DOHH2 (cell line): ENCODE measurements at regions not wholly inside any gene's neighbourhood (a gene's known extent, or its start where the extent isn't known, plus 50 kb on each side); places are given as distances from the start of the nearest gene placed in this dataset.

Source experiments
- EZH2phosphoT487 ChIP-seq: fragments of 200-600 bp; sonication (generic); IDR thresholded peaks from 2 replicates; pipeline ENCODE4 v1.6.1; 2017; ENCODE audit warnings: borderline replicate concordance, mild to moderate bottlenecking, antibody characterized with exemption, low read length, moderate library complexity, mixed read lengths
- TF ChIP-seq, protein P1 (sequence below): fragments of 200-600 bp; sonication (generic); IDR thresholded peaks from one replicate; pipeline ENCODE4 v1.5.1; 2014; ENCODE audit warnings: antibody characterized with exemption, mild to moderate bottlenecking, low read depth, low read length; ENCODE audit not compliant: poor library complexity, severe bottlenecking

DNA sequence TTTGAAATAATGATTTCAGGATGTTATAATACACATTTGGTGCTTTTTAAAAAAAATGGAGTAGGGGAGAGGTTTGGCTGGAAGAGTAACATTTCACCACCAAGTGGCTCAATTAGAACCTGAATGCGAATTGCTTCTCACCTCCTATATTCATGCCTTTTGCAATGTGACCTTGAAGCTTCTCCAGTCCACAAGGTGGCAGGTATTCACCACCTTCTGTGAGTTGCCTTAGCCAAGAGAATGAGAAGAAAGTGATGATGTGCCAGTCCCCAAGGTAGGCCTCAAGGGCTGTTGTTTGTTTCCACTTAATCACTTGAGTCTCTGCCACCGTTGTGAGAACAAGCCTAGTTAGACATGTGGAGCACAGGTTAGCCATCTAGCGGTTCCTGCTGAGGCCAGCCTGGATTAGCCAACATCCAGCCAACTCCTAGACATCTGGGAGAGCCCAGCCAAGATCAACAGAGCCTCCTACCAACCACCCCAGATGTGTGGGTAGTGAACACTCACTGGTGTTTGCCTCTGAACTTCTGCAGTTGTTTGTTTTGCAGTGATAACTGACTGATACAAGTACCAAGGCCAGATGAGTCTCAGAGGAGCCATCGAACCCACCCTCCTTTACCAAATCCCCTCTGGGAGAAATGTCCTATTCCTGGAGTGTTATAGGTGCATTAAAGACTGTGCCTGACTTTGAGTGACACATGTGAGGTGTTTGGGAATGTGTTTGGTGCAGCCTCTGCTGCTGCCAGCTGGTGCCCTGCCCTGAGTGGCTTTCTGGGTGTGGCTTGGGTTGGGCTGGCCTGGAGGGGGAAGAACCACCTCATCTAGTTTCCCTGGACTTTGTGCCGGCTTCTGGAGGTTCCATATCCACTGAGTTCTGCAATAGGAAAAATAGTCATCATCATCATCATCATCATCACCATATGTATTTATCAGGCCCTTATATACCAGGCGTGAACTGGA is 132.5 kb upstream of the RFLNA start:
- TF ChIP-seq, protein P1, sequence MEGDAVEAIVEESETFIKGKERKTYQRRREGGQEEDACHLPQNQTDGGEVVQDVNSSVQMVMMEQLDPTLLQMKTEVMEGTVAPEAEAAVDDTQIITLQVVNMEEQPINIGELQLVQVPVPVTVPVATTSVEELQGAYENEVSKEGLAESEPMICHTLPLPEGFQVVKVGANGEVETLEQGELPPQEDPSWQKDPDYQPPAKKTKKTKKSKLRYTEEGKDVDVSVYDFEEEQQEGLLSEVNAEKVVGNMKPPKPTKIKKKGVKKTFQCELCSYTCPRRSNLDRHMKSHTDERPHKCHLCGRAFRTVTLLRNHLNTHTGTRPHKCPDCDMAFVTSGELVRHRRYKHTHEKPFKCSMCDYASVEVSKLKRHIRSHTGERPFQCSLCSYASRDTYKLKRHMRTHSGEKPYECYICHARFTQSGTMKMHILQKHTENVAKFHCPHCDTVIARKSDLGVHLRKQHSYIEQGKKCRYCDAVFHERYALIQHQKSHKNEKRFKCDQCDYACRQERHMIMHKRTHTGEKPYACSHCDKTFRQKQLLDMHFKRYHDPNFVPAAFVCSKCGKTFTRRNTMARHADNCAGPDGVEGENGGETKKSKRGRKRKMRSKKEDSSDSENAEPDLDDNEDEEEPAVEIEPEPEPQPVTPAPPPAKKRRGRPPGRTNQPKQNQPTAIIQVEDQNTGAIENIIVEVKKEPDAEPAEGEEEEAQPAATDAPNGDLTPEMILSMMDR = no peak
- no peak for TF ChIP-seq EZH2phosphoT487
